GM18868 (cell line): ENCODE measurements at regions not wholly inside any gene's neighbourhood (a gene's known extent, or its start where the extent isn't known, plus 50 kb on each side); places are given as distances from the start of the nearest gene placed in this dataset.
"Not testable (repeated sequence)": the region's sequence is repeated elsewhere in the genome, so short reads cannot be mapped to it uniquely, and the experiment has no call there.

Experiments used
- ATAC-seq: cut with Tn5 transposase; IDR thresholded peaks from one replicate; pipeline ENCODE4 v1.9.1; 2021; ENCODE audit warnings: mild to moderate bottlenecking, moderate library complexity; ENCODE audit not compliant: unreplicated experiment

GRCh38 chr2:15818318-15818753, 122.0 kb upstream of the MYCN start:
- ATAC-seq: no peak

GRCh38 chr2:15818881-15819280, 121.5 kb upstream of the MYCN start:
- ATAC-seq: no peak

- ATAC-seq: no peak
Observed at GRCh38 chr2:15819562-15820256, 120.6 kb upstream of the MYCN start.

GRCh38 chr2:15820257-15820566, 120.1 kb upstream of the MYCN start:
- ATAC-seq: no peak

GRCh38 chr2:15820927-15821326, 119.4 kb upstream of the MYCN start:
- ATAC-seq: no peak

GRCh38 chr2:15822151-15823044, 118.0 kb upstream of the MYCN start:
- no peak for ATAC-seq

- no peak for ATAC-seq
Observed at GRCh38 chr2:15823459-15824396, 116.6 kb upstream of the MYCN start.

- not testable (repeated sequence) for ATAC-seq
Observed at GRCh38 chr2:15824467-15824866, 115.9 kb upstream of the MYCN start.

GRCh38 chr2:15825276-15825980, 114.9 kb upstream of the MYCN start:
- no peak for ATAC-seq

GRCh38 chr2:15826273-15826717, 114.1 kb upstream of the MYCN start:
- no peak for ATAC-seq

- ATAC-seq: no peak
Observed at GRCh38 chr2:15827001-15827400, 113.3 kb upstream of the MYCN start.

GRCh38 chr2:15828576-15828975, 111.8 kb upstream of the MYCN start:
- ATAC-seq: no peak

- no peak for ATAC-seq
Observed at GRCh38 chr2:15829091-15829801, 111.1 kb upstream of the MYCN start.

GRCh38 chr2:15829985-15830384, 110.4 kb upstream of the MYCN start:
- no peak for ATAC-seq

GRCh38 chr2:15830937-15831549, 109.3 kb upstream of the MYCN start:
- ATAC-seq: no peak

- ATAC-seq: no peak
Observed at GRCh38 chr2:15832030-15832709, 108.2 kb upstream of the MYCN start.

- ATAC-seq: no peak
Observed at GRCh38 chr2:15832849-15833680, 107.3 kb upstream of the MYCN start.

- ATAC-seq: no peak
Observed at GRCh38 chr2:15833731-15834130, 106.6 kb upstream of the MYCN start.
